Stimulated activated CD4-positive, alpha-beta T cell treated with anti-CD3 and anti-CD28 coated beads, TNF-alpha, amount 100 ng/mL, for 48 hours (primary cell): ENCODE measurements at regions not wholly inside any gene's neighbourhood (a gene's known extent, or its start where the extent isn't known, plus 50 kb on each side); places are given as distances from the start of the nearest gene placed in this dataset.

Source experiments
- DNase-seq, 3 donors: peaks; one replicate each; pipeline ENCODE4 v3.0.0-alpha.2; 2020; ENCODE audit warnings: low read depth in 3 of 3

GRCh38 chr11:70703141-70704064 is 305.1 kb downstream of the CTTN start:
- no peak for DNase-seq

DNA sequence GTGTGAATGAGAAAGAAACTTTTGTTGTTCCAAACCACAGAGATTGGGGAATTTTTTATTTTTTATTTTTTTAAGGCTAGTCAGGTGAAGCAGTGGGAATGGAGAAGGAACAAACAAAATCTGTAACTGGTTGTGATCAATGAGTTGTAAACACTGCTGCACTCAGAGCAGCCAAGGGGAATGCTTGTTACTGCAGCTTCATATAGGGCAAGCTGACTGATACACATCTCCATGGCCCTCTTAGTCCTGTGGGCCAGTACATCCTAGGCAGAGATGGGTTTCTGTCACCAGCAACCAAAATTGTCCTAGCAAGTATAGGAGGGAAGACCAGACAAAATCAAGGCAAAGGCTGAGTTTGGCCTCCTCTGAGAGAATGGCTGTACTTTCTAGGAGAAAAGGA is 306.8 kb downstream of the CTTN start:
- DNase-seq = no peak

- DNase-seq = no peak
Measured at GRCh38 chr11:70705930-70706329, 307.6 kb downstream of the CTTN start.

DNA sequence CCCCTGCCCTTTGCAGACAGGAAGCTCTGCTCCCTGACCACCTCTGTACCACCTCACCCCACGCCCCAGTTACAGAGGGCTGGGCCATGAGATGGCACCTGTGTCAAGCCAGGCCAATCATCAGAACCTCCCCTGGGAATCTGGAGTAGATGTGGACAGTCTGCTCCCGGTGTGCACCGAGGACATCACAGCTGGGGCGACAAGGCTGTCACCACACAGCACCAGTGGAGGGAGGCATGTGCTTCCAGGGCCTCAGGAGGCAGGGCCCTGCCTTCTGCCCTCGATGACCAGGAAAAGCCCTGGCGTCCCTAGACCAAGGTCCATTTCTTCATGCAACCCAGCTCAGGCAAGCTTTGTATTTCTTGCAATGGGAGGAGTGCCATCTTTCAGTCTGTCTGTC is 309.5 kb downstream of the CTTN start:
- DNase-seq = no peak

DNA sequence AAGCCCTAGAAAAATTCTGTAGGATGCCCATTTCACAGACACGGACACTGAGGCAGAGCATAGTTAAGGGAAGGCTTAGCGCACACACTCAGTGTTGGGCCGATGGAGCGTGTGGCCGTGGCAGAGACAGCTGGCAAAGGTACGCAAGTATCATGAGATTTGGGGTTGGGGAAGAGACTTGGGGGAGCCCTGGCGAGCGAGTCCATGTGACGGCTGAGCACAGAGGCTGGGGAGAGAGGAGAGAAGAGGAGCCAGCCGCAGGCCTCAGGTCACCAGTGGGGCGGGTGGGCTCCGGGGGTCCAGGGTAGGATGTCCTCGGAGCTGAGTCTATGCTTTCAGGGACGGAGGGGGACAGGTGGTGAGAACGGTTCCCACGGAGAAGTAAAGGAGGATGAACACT is 311.3 kb downstream of the CTTN start:
- no peak for DNase-seq

- no peak for DNase-seq
Measured at GRCh38 chr11:70710192-70710591, 311.9 kb downstream of the CTTN start.

GRCh38 chr11:70710601-70711000 is 312.3 kb downstream of the CTTN start:
- DNase-seq = no peak

- no peak for DNase-seq
Measured at GRCh38 chr11:70711095-70711910, 313.0 kb downstream of the CTTN start.

- no peak for DNase-seq
Measured at GRCh38 chr11:70711911-70712185, 313.5 kb downstream of the CTTN start.

- DNase-seq = no peak
Measured at GRCh38 chr11:70712471-70712870, 314.1 kb downstream of the CTTN start.

DNA sequence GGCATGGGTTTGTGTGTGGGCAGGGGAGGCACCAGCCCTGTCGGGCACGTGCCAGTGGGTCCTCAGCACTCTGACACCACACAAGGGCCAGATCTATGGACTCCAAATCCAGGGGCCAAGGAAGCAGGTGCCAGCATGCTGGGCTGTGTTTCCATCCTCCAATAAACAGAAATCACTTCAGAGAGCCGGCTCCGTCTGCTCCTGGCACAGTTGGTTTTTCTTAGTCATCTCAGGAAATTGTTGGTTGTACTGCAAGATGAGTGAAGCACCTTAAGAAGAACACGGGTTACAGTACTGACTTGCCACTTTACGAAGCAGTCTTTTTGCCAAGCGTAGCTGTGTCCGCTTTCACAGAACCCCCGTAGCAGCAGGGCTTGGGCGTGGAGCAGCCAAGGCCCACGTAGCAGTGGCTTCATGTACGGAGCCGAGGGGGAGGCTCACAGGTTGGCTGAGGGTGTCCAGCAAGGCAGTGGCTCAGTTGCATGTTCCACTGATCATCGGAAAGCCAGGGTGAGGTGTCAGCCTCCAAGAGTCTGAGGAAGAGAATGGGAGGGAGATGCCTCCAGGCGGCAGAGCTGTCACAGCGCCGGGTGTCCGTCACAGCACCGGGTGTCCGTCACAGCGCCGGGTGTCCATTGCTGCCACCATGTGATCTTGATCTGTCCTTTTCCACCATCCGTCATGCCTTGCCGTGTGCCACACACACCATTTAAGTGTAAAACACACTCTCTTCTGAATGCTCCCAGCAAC is 314.9 kb downstream of the CTTN start:
- DNase-seq = no peak

- DNase-seq = no peak
Measured at GRCh38 chr11:70713988-70714665, 315.8 kb downstream of the CTTN start.

DNA sequence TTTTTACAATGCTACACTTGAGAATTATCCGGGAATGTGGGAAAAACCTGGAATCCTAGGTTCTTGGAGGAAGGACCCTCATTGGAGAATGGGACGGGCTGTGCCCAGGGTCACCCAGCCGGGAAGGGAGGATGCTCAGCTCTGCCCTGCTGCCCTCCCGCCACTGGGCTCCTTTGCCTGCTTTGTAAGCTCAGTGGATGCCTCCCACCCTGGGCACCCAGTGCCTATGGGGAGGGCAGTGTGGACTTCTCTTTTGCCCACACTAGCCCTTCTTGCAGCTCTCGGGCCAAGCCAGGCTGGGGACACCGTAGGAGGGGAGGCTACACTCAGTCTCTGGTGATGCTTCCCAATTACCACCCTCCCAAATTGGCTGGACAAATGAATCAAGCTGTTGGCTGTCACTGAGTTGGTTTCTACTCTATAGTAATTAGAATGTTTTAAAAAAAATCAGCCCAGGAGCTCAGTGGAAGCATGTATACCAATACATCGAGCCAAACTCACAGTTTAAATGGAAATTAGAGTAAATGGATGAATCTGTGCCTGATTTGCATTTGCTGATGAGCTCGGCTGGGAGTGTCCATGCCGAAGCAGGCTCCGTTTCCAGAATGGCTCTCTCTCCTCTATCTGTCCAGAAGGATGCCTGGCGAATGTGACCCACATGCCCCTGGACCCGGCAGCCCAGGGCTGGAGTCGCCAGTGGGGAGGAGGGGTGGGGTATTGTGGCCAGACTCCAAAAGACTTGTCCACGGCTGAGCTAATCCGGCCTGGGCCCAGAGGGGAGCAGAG is 317.0 kb downstream of the CTTN start:
- no peak for DNase-seq

DNA sequence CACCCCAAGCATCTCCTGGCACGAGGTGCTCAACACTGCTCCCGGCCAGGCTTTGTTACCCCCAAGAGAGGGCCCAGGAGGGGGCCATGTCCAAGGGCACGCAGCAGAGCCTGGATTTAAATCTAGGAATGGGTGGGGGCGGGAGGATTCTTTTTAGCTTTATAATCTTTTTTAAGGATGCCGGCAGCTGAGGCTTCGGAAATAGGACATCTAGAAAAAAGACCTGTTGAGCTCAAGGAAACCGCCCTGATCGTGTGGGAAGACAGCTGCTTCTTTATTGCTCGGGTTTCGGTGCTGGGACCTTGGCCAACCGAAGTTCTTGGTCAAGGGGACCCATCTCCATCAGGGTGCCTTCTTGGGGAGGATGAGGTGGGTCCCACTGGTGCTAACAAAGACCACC is 317.9 kb downstream of the CTTN start:
- no peak for DNase-seq

- DNase-seq = no peak
Measured at GRCh38 chr11:70716986-70717775, 318.9 kb downstream of the CTTN start.

- DNase-seq = no peak
Measured at GRCh38 chr11:70717936-70718595, 319.7 kb downstream of the CTTN start.

- DNase-seq = no peak
Measured at GRCh38 chr11:70719516-70719915, 321.2 kb downstream of the CTTN start.

DNA sequence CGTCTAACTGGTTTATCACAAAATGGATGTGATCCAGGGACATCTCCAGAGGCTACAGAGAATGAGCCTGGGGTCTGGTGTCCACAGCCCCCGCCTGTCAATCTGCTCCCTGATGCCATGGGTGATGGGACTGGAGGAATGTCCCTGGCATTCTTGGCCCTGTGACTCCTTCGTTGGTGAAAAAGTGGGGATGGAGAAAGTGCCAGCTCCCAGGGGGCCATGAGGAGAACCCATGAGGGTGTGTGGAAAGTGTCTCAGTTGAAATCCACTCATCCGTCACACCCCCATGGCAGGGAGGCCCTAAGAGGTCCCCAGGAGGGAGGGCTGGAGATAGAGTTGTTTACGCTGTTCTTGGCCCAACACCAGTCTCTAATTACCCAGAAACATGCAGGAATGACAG is 322.0 kb downstream of the CTTN start:
- DNase-seq = no peak

DNA sequence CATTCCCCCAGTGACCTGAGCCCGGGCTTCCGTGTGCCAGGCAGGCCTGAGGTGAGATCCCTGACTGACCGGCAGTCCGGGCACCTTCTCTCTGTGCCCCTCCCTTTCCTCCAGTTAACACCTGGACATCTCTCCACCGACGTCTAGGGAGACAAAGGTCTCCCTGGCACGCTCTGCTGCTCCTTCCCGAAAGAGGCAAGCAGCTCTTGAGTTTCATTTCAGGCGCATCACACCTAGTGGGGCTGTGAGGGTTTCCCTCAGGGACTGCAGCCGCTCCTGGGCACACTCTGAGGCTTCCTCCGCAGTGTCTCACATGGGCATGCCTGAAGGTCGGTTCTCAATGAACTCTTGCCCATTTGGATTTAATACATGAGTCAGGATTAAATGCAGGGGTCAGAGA is 322.7 kb downstream of the CTTN start:
- DNase-seq = no peak

DNA sequence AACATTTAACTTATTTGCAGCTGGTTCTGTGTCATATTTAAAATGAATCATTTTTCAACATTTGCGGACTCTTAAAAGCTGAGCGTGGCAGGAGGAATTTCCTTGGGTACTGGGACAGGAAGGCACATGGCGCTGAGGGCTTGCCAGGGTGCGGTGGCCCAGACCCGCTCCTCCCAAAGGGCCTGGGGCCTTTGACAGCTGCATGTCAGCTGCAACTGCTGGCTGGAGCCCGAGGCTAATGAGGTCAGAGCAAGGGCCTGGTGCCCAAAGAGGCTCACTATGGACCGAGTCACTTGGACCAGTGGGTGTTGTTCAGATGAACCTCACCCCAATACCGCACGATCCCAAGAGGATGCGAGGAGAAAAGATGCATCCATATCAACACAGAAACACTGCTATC is 326.9 kb downstream of the CTTN start:
- DNase-seq = no peak
